ENCODE measurements at regions not wholly inside any gene's neighbourhood (a gene's known extent, or its start where the extent isn't known, plus 50 kb on each side); places are given as distances from the start of the nearest gene placed in this dataset.

DNA sequence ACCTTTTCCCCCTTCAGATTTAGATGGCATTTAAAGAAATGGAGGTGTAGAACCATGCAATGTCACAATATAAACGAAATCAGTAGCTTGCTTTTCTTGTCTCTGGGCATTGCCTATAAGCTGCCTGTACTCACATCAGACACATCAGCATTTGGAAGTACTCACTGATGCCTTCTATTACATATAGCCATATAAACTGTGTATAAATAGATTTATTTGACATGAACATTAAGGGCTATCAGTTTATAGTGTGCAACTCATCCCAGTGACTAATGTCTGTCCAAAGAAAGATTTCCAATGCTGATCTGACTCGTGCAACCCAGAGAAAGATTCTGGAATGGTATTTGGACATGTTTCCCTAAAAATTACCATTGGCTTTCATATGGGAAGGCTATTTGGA is 417.9 kb upstream of the MAF start:
- ATAC-seq: no peak
- Histone ChIP-seq H3K9me3 (ENCODE audit: control insufficient read depth, insufficient read depth, low read depth, low read length) (no peaks in the 10 kb centered on the region), H3K4me1 (ENCODE audit: control insufficient read depth, insufficient read depth, low read length) (no peaks in the 10 kb centered on the region), H3K27ac (ENCODE audit: low read length) (no peak overlapping the region), H3K4me3 (ENCODE audit: low read depth in 2 of 2, low read length in 2 of 2) (no peak overlapping the region), H3K27me3 (ENCODE audit: control insufficient read depth, insufficient read depth, low read length) (no peaks in the 10 kb centered on the region), H3K36me3 (ENCODE audit: control insufficient read depth, insufficient read depth, low read length) (no peaks in the 10 kb centered on the region; the same call in 1 of the 2 replicates)
- no peak for DNase-seq (ENCODE audit: low read depth, low spot score)
- ChIA-PET CTCF (no interaction called here), POLR2A (no interaction called here)
- intact Hi-C loops (cut with micrococcal nuclease; ENCODE audit: unreplicated experiment) (no loop called here), in situ Hi-C loops (cut with HindIII; ENCODE audit: low pct_unique_long_range_greater_than_20kb, low sequenced_read_pairs) (no loop called here)
- no TSS peak for BruUV-seq (replicated peaks)
- no peak for TF ChIP-seq REST (IDR thresholded peaks at IDR 0.05; ENCODE audit: insufficient read depth in 1 of 2, low read depth in 2 of 2, low read length in 1 of 2)
- TF ChIP-seq TCF7L2 (IDR thresholded peaks at IDR 0.05; ENCODE audit: low read depth, low read length): no peak
- no peak for TF ChIP-seq SIN3A (IDR thresholded peaks at IDR 0.05; ENCODE audit: borderline replicate concordance, insufficient read depth, low read depth, low read length)
- TF ChIP-seq POLR2AphosphoS5 (IDR thresholded peaks at IDR 0.05; ENCODE audit: low read depth, low read length): no peak
- TF ChIP-seq, protein P1, sequence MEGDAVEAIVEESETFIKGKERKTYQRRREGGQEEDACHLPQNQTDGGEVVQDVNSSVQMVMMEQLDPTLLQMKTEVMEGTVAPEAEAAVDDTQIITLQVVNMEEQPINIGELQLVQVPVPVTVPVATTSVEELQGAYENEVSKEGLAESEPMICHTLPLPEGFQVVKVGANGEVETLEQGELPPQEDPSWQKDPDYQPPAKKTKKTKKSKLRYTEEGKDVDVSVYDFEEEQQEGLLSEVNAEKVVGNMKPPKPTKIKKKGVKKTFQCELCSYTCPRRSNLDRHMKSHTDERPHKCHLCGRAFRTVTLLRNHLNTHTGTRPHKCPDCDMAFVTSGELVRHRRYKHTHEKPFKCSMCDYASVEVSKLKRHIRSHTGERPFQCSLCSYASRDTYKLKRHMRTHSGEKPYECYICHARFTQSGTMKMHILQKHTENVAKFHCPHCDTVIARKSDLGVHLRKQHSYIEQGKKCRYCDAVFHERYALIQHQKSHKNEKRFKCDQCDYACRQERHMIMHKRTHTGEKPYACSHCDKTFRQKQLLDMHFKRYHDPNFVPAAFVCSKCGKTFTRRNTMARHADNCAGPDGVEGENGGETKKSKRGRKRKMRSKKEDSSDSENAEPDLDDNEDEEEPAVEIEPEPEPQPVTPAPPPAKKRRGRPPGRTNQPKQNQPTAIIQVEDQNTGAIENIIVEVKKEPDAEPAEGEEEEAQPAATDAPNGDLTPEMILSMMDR (IDR thresholded peaks at IDR 0.05): no peak

GRCh38 chr16:80016731-80017326 is 416.3 kb upstream of the MAF start:
- Histone ChIP-seq H3K27me3 (ENCODE audit: control insufficient read depth, insufficient read depth, low read length) (no peaks in the 10 kb centered on the region), H3K27ac (ENCODE audit: low read length) (no peak overlapping the region), H3K4me1 (ENCODE audit: control insufficient read depth, insufficient read depth, low read length) (no peaks in the 10 kb centered on the region), H3K36me3 (ENCODE audit: control insufficient read depth, insufficient read depth, low read length) (no peaks in the 10 kb centered on the region; the same call in 1 of the 2 replicates), H3K9me3 (ENCODE audit: control insufficient read depth, insufficient read depth, low read depth, low read length) (no peaks in the 10 kb centered on the region), H3K4me3 (ENCODE audit: low read depth in 2 of 2, low read length in 2 of 2) (no peak overlapping the region)
- no TSS peak for BruUV-seq (replicated peaks)
- ChIA-PET POLR2A (no interaction called here), CTCF (no interaction called here)
- in situ Hi-C loops (cut with HindIII; ENCODE audit: low pct_unique_long_range_greater_than_20kb, low sequenced_read_pairs) (no loop called here), intact Hi-C loops (cut with micrococcal nuclease; ENCODE audit: unreplicated experiment) (no loop called here)
- TF ChIP-seq TCF7L2 (IDR thresholded peaks at IDR 0.05; ENCODE audit: low read depth, low read length) (no peak), REST (IDR thresholded peaks at IDR 0.05; ENCODE audit: insufficient read depth in 1 of 2, low read depth in 2 of 2, low read length in 1 of 2) (no peak), POLR2AphosphoS5 (IDR thresholded peaks at IDR 0.05; ENCODE audit: low read depth, low read length) (no peak), SIN3A (IDR thresholded peaks at IDR 0.05; ENCODE audit: borderline replicate concordance, insufficient read depth, low read depth, low read length) (no peak)
- TF ChIP-seq, protein P1 (IDR thresholded peaks at IDR 0.05): no peak
- DNase-seq (ENCODE audit: low read depth, low spot score): no peak
- ATAC-seq: no peak
